Midbrain (tissue), 1 donor: ENCODE measurements at regions not wholly inside any gene's neighbourhood (a gene's known extent, or its start where the extent isn't known, plus 50 kb on each side); places are given as distances from the start of the nearest gene placed in this dataset.
"Not testable (repeated sequence)": the region's sequence is repeated elsewhere in the genome, so short reads cannot be mapped to it uniquely, and the experiment has no call there.

ENCODE experiments used
- DNase-seq: peaks from one replicate; lab custom pipeline; 2025; lab: John Stamatoyannopoulos, UW

- DNase-seq = no peak
Measured at GRCh38 chr2:83386549-83386948, 1072.5 kb downstream of the SUCLG1 start.

- no peak for DNase-seq
Measured at GRCh38 chr2:83378921-83379320, 1080.2 kb downstream of the SUCLG1 start.

- no peak for DNase-seq
Measured at GRCh38 chr2:83376731-83377130, 1082.3 kb downstream of the SUCLG1 start.

- DNase-seq = no peak
Measured at GRCh38 chr2:83370419-83370762, 1088.7 kb downstream of the SUCLG1 start.

- DNase-seq = no peak
Measured at GRCh38 chr2:83369601-83370418, 1089.3 kb downstream of the SUCLG1 start.

- DNase-seq = no peak
Measured at GRCh38 chr2:83368916-83369315, 1090.2 kb downstream of the SUCLG1 start.

- DNase-seq = no peak
Measured at GRCh38 chr2:83368461-83368860, 1090.6 kb downstream of the SUCLG1 start.

- DNase-seq = no peak
Measured at GRCh38 chr2:83365476-83365875, 1093.6 kb downstream of the SUCLG1 start.

GRCh38 chr2:83364264-83364663, 1094.8 kb downstream of the SUCLG1 start:
- DNase-seq = no peak

- DNase-seq = not testable (repeated sequence)
Measured at GRCh38 chr2:83363138-83363537, 1095.9 kb downstream of the SUCLG1 start.

GRCh38 chr2:83359336-83359735, 1099.7 kb downstream of the SUCLG1 start:
- no peak for DNase-seq

- DNase-seq = no peak
Measured at GRCh38 chr2:83342860-83343329, 1116.2 kb downstream of the SUCLG1 start.

- no peak for DNase-seq
Measured at GRCh38 chr2:83340424-83340823, 1118.7 kb downstream of the SUCLG1 start.

GRCh38 chr2:83339942-83340341, 1119.1 kb downstream of the SUCLG1 start:
- DNase-seq = not testable (repeated sequence)

GRCh38 chr2:83331810-83332209, 1127.3 kb downstream of the SUCLG1 start:
- no peak for DNase-seq

- DNase-seq = no peak
Measured at GRCh38 chr2:83323038-83323437, 1136.0 kb downstream of the SUCLG1 start.

- no peak for DNase-seq
Measured at GRCh38 chr2:83320053-83320452, 1139.0 kb downstream of the SUCLG1 start.

GRCh38 chr2:83305758-83306378, 1153.2 kb downstream of the SUCLG1 start:
- no peak for DNase-seq

GRCh38 chr2:83291083-83291482, 1168.0 kb downstream of the SUCLG1 start:
- DNase-seq = no peak

GRCh38 chr2:83282841-83283240, 1176.2 kb downstream of the SUCLG1 start:
- DNase-seq = no peak

GRCh38 chr2:83282043-83282795, 1176.9 kb downstream of the SUCLG1 start:
- DNase-seq = no peak

GRCh38 chr2:83280391-83280790, 1178.7 kb downstream of the SUCLG1 start:
- no peak for DNase-seq

- no peak for DNase-seq
Measured at GRCh38 chr2:83273322-83273721, 1185.8 kb downstream of the SUCLG1 start.
